Activated T-cell treated with anti-CD3 and anti-CD28 coated beads for 4 hours (primary cell): ENCODE measurements at regions not wholly inside any gene's neighbourhood (a gene's known extent, or its start where the extent isn't known, plus 50 kb on each side); places are given as distances from the start of the nearest gene placed in this dataset.
"Not testable (repeated sequence)": the region's sequence is repeated elsewhere in the genome, so short reads cannot be mapped to it uniquely, and the experiment has no call there.

ENCODE experiments used
- DNase-seq: peaks from one replicate; pipeline ENCODE4 v3.0.0-alpha.2; 2020

DNA sequence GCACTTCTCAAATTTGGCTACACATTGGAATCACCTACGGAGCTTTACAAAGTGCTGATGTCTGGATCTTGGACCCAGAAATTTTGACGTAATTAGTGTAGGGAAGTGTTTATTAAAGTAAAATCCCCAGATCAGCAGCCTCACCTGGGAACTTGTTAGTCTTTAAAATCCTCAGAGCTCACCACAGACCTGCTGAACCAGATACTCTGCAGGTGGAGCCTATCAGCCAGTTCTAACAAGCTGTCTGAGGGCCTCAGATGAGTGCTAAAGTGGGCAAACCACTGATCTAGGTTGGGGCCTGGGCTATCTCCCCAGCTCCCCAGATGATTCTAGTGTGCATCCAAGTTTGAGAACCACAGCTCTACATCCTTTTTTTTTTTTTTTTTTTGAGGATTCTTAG, 436.0 kb downstream of the ETS1 start:
- DNase-seq: no peak

DNA sequence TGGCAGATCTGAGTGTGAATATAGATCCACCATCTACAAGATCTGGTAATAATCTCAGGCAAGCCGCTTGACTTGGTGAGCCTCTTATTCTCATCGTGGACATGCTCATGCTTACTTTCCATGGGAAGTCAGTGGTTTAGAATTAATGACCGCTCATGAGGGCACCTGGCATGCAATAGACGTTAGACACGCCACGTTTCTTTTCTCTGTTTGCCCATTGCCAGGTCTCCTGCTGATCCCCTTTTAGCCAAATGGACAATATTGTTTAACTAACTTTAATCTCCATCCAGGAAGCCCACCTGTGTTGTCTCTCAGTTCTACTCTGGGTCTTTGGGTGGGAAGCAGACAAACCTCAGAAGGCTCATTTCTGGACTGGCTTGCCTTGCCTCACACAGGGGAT, 439.1 kb downstream of the ETS1 start:
- DNase-seq: no peak

DNA sequence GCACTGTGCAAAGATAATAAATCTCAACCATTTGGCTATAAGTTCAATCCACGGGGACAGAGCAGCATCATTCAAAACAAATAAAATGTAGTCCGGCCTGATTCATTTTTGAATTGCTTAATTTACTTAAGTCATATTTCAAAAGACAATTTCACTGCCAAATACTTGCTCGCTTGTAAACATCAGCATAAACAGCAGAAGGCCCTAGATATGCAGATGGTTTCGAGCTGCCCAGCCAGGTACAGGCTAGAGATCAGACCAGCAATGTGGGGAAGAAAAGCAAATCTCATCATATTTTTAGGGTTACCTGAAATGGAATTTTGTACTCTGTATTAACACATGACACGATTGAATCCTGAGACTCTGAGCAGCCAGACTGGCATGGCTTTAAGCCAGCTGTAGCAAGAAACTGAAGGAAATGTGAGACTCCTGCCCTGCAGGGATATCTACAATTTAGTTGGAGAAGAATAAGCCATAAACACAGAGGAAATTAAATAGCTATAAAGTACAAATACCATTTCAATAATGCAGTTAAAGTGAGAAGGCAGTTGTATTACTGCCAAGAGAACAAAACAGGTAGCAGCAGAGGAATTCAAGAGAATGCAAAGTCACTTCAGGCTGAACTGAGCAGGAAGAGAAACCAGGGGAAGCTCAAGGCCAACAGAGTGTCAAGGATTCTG, 440.3 kb downstream of the ETS1 start:
- DNase-seq: no peak

- DNase-seq: not testable (repeated sequence)
Measured at GRCh38 chr11:128140293-128140692, 447.1 kb downstream of the ETS1 start.

DNA sequence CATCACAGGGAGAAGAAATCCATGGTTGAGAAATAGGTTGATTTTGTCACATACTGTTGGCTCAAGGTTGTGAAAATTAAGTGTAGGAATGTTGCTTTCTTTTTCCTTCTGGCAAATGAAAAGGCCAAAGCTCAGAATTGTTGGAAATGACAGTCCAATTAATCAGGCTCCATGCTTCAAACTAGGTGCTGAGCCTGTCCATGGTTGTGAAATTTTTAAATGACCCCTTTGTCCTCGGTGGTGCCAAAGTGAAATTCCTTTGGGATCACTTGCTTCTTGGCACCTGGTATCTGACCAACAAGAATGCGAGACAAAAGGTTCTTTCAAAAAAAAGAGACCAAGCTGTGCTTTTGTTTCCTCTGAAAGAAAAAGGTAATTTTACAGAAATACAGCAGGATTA, 451.9 kb downstream of the ETS1 start:
- no peak for DNase-seq

DNA sequence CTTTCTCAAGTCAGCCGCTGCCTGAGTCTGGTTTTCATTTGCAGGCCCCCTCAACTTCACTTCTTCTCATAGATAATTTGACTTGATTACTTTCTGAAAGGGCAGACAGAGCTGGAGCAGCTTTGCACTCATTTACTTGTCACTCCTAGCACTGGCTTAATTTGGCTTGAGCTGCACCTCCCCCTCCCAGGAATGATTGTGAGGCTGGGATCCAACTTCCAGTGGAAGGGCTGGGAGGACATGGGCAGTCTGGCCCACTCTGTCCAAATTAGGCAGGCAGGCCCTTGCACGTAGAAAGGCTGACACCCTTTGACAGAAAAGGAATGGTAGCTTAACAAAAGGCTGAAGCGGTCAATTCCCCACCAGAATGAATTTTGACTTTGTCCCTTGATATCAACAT, 453.9 kb downstream of the ETS1 start:
- DNase-seq: no peak

DNA sequence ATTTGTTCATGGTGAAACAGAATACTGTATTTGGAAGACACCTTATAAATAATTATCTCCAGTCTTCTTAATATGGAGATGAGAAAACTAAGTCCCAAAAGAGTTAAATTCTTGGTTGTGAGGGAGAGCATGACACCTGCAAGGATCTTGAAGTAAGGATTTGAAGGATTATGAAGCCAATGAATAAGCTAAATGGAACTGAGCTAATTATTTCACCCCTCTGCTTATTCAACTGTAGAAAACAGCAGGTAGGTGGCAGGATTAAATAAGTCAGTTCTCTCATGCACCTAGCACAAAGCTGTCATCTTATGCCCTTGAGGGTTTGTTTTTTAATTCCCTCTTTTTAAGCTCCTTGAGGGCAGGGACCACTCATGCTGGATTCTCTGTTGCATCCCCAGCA, 457.3 kb downstream of the ETS1 start:
- no peak for DNase-seq

GRCh38 chr11:128125723-128126122, 461.6 kb downstream of the ETS1 start:
- DNase-seq: no peak

- DNase-seq: no peak
Measured at GRCh38 chr11:128116885-128117284, 470.5 kb downstream of the ETS1 start.

DNA sequence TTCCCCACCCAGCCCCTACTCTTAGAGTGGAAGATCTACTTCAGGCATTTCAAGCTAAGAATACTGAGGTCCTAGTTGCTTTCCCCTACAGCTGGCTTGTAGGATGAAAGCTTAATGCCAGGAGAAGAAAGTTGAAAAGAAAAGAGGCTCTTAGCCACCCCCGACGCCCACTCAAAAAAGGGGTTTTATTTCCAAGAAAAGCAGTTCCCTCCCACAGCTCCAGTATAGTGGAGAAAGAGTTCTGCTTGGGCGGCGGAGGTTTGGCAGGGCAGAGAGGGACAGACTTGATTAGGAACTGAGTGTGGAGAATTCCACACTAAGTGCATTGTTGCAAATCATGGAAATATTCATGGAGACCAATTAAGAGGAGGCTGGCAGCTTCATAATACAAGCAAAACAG, 470.9 kb downstream of the ETS1 start:
- DNase-seq: no peak

DNA sequence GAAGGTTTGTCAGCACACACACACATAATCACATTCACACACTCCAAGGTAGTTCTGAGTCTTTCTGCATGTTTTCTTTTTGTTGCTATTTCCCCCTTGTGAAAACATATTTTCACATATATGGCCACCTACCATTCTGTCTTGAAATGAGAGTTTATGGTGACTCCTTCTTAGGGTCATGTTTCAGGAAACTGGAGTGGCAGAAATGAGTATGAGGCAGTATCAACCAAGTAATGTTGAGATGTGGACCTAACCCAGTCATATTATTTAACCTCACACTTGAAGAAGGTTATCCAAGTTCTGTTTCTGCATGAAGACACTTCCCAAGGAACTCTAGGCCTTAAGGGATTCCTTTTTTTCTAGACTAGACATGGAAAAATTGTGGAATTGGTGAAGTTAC, 481.4 kb downstream of the ETS1 start:
- no peak for DNase-seq

DNA sequence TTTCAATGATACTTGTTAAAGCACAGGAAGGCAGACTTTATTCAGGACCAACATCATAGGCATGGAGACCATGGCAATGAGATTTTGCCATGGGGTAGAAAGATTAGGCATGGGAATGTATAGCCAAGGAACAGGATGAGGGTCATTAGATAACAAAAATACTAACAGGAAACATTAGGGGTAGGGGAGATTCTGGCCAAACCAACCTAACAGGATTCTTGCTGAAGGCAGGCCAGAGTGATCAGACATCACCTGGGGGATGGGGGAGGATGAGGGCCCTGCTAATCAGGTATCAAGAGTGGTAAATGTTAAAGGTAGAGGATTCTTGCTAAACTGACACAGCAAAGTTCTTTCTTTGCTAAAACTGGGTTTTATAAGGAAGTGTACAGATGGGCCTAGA, 481.8 kb downstream of the ETS1 start:
- DNase-seq: no peak

DNA sequence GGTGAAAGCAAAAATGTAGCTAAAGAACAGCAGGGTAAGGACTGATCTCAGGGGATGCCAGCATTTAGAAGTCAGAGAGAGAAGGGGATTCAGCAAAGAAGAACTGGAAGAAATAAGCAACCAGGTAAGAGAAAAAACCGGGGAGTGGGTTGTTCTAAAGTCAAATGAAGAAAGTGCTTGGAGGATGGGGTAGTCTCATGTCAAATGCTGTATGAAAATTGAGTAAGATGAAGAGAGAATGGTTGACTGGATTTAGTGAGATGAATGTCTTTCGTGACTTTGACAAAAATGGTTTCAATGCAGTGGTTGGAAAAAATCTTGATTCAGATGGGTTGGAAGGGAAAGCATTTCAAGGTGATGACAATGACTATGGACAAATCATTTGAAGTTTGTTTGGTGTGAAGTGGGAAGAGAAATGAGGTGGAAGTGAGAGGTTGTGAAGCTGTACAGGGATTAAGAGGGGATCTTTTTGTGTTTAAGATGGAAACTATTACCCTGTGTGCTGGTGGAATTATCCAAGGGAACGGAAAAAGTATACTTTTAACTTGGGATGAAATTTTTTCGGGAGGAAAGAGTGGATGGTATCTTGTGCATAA, 484.0 kb downstream of the ETS1 start:
- no peak for DNase-seq

DNA sequence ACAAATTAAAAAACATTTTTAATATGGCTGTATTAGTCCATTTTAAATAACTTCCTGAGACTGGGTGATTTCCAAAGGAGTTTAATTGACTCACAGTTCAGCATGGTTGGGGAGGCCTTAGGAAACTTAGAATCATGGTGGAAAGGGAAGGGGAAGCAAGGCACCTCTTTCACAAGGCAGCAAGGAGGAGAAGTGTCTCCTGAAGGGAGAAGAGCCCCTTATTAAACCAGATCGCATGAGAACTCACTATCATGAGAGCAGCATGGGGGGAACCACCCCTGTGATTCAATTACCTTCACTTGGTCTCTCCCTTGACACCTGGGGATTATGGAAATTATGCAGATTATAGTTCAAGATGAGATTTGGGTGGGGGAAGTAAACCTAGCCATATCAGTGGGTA, 488.6 kb downstream of the ETS1 start:
- DNase-seq: no peak

- DNase-seq: no peak
Measured at GRCh38 chr11:128095466-128095981, 491.8 kb downstream of the ETS1 start.

DNA sequence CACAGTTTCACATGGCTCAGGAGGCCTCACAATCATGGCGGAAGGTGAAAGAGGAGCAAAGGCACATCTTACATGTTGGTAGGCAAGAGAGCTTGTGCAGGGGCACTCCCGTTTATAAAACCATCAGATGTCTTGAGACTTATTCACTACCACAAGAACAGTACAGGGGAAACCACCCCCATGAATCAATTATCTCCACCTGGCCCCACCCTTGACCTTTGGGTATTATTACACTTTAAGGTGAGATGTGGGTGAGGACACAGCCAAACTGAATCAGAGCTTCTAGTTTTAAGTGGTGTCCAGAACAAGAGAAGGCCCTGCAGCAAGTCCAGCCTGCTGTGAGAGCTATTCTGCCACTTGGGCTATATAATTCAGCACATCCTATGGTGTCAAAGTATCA, 493.7 kb downstream of the ETS1 start:
- DNase-seq: no peak

GRCh38 chr11:128089962-128090361, 497.4 kb downstream of the ETS1 start:
- no peak for DNase-seq

DNA sequence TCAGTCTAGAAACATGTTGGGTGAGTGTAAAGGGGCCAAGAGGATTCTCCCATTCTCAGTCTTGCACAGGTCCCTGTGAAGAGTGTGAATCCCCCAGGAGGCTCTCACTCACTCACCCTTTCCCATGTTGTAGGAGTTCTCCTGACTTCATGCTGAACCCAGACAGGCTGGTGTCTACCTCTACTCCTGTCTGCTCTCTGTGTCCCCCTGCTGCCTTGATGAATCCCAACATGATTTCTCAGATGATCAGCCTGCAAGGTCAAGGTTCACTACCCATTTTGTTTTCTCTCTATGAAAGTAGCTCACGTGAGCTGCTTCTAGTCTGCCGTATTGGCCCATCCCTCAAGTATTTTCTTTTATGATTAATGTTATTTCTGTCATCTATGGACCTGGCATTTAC, 500.6 kb downstream of the ETS1 start:
- no peak for DNase-seq

GRCh38 chr11:128085276-128085675, 502.1 kb downstream of the ETS1 start:
- DNase-seq: no peak

GRCh38 chr11:128082574-128082973, 504.8 kb downstream of the ETS1 start:
- no peak for DNase-seq

- no peak for DNase-seq
Measured at GRCh38 chr11:128069665-128070064, 517.7 kb downstream of the ETS1 start.

GRCh38 chr11:128067780-128068179, 519.6 kb downstream of the ETS1 start:
- no peak for DNase-seq

DNA sequence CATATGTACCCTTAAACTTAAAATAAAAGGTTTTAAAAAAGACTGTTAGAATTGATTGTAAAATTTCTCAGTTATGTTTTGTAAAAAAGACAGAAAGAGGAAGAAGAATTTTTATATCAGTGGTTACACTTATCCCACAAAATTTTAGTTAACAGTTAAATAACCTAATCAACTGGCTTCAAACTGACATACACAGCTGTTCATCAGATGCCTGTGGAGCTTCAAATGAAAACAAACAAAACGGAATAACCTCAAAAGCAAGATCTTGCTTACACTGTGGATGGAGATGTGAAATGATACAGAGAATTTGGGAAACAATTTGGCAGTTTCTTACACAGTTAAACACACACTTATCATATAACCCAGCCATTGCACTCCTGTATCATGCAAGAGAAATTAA, 521.0 kb downstream of the ETS1 start:
- no peak for DNase-seq

DNA sequence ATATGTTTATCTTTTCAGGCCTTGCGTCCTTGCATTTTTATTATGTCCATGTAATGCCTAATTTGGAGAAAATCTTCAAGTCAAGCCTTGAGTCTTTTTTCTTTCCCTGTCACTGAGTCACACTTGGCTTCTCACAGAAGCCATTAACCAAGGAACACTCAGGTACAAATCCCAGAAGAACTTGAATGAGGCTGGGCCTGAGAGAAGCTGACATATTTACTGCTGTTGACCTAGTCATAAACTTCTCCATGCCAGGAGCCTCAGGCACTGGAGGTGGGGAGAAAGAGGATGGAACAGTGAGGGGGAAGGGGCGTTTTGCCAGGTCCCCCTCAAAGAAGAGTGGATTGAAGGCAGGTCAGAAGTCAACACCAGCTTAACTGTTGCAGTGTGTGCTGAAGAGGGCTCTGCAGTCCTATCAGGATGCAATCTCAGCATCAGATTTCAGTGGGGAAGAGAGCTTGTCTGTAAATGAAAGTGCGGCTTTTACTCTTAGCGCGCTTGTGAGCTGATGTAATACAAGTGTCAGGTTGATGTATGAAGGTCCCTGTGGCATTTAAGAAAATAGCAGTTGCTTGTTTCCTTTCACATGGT, 526.0 kb downstream of the ETS1 start:
- no peak for DNase-seq
